22Rv1 (cell line): ENCODE measurements at regions not wholly inside any gene's neighbourhood (a gene's known extent, or its start where the extent isn't known, plus 50 kb on each side); places are given as distances from the start of the nearest gene placed in this dataset.
A peak's percentile ranks its signal among the peaks of the same experiment; 100 is the strongest.
"Not testable (repeated sequence)": the region's sequence is repeated elsewhere in the genome, so short reads cannot be mapped to it uniquely, and the experiment has no call there.

ENCODE experiments used
- H3K27ac ChIP-seq: fragments of 450-650 bp; 2 replicates; pipeline ENCODE4 v1.5.1; 2017
- ZFX ChIP-seq: fragments of 450-650 bp; IDR thresholded peaks from 2 replicates; pipeline ENCODE4 v1.6.1; 2017; ENCODE audit warnings: antibody characterized with exemption, borderline replicate concordance
- TF ChIP-seq, protein P1 (sequence below): fragments of 450-650 bp; IDR thresholded peaks from 2 replicates; pipeline ENCODE4 v1.5.1; 2017; ENCODE audit warnings: mild to moderate bottlenecking

DNA sequence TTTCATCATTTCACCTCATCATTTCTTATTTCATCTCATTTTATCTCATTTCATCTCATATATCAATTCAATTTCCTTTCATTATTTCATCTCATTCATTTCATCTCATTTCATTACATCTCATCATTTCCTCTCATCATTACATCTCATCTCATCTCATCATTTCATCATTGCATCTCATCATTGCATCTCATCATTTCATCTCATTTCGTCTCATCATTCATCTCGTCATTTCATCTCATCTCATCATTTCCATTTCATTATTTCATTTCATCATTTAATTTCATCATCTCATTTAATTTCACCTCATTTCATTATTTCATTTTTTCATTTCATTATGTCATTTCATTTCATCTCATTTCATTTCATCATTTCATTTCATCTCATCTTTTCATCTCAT lies 168.5 kb upstream of the FAM72C start:
- not testable (repeated sequence) for H3K27ac ChIP-seq

DNA sequence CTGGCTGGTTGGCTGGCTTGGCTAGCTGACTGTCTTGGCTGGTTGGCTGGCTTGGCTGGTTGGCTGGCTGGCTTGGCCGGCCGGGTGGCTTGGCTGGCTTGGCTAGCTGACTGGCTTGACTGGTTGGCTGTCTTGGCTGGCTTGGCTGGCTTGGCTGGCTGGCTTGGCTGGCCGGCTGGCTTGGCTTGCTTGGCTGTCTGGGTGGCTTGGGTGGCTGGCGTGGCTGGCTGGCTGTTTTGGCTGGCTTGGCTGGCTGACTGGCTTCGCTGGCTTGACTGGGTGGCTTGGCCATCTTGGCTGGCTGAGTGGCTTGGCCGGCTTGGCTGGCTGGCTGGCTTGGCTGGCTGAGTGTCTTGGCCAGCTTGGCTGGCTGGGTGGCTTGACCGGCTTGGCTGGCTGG lies 133.2 kb upstream of the FAM72C start:
- H3K27ac ChIP-seq: not testable (repeated sequence)

DNA sequence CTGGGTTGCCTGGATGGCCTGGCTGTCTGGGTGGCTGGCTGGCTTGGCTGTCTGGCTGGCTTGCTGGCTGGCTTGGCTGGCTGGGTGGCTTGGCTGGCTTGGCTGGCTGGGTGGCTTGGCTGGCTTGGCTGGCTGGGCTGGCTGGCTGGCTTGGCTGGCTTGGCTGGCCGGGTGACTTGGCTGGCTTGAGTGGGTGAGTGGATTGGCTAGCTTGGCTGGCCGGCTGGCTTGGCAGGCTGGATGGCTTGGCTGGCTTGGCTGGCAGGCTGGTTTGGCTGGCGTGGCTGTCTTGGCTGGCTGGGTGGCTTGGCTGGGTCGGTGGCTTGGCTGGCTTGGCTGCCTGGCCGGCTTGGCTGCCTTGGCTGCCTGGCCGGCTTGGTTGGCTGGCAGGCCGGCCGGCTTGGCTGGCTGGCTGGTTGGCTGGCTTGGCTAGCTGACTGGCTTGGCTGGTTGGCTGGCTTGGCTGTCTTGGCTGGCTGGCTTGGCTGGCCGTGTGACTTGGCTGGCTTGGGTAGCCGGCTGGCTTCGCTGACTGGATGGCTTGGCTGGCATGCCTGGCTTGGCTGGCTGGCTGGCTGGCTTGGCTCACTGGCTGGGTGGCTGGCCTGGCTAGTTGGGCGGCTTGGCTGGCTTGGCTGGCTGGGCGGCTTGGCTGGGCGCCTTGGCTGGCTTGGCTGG lies 132.4 kb upstream of the FAM72C start:
- not testable (repeated sequence) for H3K27ac ChIP-seq

DNA sequence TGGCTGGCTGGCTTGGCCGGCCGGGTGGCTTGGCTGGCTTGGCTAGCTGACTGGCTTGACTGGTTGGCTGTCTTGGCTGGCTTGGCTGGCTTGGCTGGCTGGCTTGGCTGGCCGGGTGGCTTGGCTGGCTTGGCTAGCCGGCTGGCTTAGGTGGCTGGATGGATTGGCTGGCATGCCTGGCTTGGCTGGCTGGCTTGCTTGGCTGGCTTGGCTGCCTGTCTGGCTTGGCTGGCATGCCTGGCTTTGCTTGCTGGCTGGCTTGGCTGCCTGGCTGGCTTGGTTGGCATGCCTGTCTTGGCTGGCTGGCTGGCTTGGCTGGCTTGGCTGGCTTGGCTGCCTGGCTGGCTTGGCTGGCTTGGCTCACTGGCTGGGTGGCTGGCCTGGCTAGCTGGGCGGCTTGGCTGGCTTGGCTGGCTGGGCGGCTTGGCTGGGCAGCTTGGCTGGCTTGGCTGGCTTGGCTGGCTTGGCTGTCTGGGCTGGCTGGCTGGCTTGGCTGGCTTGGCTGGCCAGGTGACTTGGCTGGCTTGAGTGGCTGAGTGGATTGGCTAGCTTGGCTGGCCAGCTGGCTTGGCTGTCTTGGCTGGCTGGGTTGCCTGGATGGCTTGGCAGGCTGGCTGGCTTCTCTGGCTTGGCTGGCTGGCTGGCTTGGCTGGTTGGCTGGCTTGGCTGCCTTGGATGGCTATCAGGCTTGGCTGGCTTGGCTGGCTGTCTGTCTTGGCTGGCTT lies 131.5 kb upstream of the FAM72C start:
- not testable (repeated sequence) for H3K27ac ChIP-seq

DNA sequence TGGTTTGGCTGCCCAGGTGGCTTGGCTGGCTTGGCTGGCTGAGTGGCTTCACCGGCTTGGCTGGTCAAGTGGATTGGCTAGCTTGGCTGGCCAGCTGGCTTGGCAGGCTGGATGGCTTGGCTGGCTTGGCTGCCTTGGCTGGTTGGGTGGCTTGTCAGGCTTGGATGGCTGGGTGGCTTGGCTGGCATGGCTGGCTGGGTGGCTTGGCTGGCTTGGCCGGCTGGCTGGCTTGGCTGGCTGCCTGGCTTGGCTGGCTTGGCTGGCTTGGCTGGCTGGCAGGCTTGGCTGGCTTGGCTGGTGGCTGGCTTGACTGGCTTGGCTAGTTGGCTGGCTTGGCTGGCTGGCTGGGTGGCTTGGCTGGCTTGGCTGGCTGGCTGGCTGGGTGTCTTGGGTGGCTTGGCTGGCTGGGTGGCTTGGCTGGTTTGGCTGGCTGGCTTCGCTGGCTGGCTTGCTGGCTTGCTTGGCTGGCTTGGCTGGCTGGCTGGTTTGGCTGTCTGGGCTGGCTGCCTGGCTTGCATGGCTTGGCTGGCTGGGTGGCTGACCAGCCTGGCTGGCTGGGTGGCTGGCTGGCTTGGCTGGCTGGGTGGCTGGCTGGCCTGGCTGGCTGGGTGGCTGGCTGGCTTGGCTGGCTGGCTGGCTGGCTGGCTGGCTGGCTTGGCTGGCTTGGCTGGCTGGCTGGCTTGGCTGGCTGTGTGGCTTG lies 130.4 kb upstream of the FAM72C start:
- not testable (repeated sequence) for H3K27ac ChIP-seq

DNA sequence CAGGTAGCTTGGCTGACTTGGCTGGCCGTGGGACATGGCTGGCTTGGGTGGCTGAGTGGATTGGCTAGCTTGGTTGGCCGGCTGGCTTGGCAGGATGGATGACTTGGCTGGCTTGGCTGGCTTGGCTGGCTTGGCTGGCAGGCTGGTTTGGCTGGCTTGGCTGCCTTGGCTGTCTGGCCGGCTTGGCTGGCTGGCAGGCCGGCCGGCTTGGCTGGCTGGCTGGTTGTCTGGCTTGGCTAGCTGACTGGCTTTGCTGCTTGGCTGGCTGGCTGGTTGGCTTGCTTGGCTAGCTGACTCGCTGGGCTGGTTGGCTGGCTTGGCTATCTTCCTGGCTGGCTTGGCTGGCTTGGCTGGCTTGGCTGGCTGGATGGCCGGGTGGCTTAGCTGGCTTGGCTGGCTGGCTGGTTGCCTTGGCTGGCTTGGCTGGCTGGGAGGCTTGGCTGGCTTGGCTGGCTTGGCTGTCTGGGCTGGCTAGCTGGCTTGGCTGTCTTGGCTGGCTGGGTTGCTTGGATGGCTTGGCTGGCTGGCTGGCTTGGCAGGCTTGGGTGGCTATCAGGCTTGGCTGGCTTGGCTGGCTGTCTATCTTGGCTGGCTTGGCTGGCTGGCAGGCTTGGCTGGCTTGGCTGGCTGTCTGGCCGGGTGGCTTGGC lies 129.7 kb upstream of the FAM72C start:
- TF ChIP-seq ZFX: no peak
- TF ChIP-seq, protein P1, sequence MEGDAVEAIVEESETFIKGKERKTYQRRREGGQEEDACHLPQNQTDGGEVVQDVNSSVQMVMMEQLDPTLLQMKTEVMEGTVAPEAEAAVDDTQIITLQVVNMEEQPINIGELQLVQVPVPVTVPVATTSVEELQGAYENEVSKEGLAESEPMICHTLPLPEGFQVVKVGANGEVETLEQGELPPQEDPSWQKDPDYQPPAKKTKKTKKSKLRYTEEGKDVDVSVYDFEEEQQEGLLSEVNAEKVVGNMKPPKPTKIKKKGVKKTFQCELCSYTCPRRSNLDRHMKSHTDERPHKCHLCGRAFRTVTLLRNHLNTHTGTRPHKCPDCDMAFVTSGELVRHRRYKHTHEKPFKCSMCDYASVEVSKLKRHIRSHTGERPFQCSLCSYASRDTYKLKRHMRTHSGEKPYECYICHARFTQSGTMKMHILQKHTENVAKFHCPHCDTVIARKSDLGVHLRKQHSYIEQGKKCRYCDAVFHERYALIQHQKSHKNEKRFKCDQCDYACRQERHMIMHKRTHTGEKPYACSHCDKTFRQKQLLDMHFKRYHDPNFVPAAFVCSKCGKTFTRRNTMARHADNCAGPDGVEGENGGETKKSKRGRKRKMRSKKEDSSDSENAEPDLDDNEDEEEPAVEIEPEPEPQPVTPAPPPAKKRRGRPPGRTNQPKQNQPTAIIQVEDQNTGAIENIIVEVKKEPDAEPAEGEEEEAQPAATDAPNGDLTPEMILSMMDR: no peak
- no peak overlapping the region for H3K27ac ChIP-seq

DNA sequence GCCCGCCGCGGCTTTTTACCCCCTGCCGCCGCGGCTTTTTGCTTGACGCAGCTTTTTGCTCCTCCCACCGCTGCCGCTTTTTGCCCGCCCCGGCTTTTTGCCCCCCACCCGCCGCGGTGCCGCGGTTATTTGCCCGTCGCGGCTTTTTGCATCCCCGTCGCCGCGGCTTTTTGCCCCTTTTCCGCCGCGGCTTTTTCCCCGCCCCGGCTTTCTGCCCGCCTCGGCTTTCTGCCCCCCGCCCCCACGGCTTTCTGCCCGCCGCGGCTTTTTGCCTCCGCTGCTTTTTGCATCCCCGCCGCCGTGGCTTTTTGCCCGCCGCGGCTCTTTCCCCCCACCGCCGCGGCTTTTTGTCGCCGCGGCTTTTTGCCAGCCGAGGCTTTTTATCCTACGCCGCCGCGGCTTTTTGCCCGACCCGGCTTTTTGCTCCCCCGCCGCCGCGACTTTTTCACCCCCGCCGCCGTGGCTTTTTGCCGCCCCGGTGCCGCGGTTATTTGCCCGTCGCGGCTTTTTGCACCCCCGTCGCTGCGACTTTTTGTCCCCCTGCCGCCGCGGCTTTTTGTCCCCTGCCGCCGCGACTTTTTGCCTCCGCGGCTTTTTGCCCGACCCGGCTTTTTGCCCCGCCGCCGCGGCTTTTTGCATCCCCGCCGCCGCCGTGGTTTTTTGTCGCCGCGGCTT lies 105.5 kb upstream of the FAM72C start:
- H3K27ac ChIP-seq: peak overlapping the region; percentile 35; the same call in 1 of the 2 replicates

DNA sequence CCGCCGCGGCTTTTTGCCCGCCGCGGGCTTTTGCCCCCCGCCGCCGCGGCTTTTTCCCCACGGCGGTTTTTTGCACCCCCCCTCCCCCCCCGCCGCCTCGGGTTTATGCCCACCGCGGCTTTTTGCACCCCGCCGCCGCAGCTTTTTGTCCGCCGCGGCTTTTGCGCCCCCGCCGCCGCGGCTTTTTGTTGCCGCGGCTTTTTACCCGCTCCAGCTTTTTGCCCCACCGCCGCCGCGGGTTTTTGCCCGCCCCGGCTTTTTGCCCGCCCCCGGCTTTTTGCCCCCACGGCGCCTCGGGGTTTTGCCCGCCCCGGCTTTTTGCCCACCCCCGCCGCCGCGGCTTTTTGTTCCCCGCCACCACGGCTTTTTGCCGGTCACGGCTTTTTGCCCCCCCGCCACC lies 104.9 kb upstream of the FAM72C start:
- H3K27ac ChIP-seq: not testable (repeated sequence)

DNA sequence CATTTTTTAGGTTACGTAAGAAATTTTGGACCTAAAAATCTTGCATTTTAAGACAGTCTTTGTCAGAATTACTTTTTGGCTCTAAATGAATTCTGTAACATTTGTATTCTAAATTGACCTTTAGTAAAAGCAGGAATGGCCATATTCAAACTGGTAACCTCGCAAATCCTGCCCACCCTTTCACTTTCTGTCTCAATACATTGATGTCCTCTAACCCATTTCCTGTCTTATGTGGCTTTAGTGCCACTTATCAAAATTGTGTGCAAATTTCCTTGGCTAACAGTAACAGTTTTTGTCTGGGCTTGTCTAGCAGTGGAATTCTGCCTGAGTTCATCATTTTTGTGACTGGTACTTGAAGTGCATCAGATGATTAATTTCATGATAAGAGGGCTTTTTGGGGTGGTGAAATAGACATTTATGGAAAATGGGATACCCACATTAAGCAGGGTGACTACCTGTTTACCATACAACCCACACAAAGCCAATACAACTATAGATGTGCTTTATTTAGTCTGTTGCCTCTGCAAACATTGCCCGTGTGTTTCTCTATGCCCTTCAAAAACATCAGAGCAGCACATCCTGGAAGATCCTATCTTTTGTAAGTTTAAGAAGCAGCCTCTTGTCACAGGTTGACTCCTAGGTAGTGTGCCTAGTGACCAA lies 98.7 kb upstream of the FAM72C start:
- H3K27ac ChIP-seq: not testable (repeated sequence)

DNA sequence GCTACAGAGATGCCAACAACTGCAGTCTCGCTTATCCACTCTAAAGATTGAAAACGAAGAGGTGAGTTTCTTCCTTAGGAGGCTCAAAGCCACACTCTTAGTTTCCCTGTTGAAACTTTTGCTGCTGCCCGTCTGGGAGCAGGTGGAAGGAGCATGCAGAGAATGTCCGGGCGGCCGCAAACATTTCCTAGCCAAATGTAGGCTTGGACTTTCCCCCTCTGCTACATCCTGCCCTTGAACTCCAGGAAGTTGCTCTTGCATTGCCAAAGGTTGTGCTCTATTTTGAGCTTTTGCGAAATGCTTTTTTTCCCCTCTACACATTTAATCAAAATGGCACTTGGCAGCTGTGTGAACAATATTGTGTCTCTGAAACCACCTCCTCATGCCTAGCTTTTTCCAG lies 95.3 kb upstream of the FAM72C start:
- H3K27ac ChIP-seq: not testable (repeated sequence)

DNA sequence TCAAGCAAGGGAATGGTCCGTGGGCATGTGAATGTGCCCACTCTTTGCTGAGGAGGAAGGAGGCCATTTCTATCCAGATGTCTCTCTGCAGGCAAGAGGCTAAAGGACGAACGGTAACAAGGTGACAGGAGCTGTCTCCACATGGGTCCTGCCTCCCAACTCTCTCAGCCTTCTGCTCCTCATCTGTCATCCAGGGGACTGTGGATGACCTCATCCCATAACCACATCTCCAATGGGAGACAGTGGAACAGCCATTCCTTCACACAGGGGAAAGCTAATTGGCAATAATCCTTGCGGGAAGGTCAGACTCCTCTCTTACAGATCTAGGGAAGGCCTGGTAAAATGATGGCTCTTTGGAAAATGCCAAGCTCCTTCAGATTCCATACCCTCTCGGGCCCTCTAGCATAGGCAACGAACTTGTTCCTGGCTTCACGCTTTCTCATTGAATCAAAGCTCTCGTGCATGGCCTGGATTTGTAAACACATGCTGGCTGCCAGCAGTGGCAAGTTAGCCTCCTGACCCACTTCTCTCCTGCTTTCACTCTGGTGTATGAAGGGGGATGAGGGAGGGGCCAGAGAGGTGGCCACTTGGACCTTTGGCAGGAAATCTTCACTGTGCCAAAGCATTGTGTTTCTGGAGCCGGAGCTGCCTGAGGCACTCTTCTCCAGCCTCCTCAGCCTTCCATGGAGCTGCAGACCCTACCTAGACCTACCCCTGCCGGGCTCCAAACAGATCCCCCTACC lies 94.5 kb upstream of the FAM72C start:
- not testable (repeated sequence) for H3K27ac ChIP-seq

DNA sequence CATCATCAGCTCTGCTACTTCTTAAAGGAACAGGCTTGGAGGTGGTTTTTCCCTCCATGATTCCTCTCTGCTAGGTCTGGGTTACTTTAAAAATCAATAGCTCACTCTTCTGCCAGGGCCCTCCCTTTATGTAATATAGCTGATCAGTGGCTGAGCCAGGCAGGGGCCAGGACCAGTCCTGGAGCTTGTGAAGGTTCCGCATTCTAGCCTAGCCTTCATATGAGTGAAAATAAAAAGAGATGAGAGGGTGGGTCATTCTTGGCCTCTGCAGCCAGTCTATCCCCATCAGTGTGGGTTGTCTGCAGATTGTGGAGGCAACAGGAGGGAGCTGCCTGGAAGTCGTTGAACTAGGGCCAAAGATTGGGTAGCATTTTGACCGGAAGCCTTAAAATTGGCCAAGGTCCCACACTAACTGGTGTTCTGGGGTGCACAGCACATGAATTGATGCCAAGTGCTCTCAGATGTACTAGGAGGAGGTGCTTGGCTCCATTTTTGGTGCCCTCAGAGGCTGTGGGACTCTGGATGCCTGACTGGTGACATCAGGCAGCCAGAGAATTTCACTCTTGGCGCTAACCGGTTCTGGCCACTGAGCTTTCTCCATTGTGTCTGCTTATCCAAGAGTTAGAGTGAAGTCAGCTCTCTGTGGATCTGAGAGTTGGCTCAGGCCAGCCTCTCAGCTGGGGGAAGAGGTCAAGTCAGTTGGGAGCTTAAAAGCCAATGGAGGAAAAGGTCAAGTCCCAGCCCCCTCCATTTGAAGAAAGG lies 93.7 kb upstream of the FAM72C start:
- H3K27ac ChIP-seq: not testable (repeated sequence)

DNA sequence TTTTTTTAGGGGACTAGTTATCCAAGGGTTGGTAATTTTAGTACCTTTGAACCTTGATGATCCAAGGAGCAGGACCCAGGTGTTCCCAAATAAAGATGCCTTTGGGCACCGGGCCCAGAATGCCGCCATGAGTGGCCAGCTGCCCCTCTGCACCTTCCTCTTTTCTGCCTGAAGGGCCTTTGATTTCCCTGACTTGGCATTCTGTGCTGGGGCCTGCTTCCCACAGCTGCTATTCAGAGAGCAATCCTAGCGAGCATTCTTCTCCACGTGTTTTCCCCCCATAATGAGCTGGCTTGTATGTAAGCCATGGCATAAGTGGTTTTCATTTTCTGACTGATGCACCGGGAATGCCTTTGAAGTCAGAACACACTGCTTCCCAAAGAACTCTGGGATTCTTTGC lies 77.6 kb upstream of the FAM72C start:
- not testable (repeated sequence) for H3K27ac ChIP-seq

DNA sequence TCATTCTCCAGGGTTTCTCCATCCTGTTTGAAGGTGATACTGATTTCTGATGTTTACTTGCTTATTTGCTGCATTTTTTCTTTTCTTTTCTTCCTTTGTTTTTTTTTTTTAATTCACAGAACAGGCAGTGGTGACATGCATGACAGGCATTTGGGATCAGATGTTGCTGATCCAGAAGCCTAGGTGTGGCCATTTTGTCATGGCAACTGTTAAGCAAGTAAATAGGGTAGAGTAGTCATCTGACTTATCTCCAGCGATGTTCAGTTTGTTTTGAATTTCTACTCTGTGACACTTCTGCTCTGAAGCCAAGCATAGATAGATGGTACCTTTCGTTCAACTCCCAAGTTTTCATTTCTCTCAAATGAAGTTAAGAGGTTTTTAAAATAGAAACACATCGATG lies 74.9 kb upstream of the FAM72C start:
- H3K27ac ChIP-seq: not testable (repeated sequence)

DNA sequence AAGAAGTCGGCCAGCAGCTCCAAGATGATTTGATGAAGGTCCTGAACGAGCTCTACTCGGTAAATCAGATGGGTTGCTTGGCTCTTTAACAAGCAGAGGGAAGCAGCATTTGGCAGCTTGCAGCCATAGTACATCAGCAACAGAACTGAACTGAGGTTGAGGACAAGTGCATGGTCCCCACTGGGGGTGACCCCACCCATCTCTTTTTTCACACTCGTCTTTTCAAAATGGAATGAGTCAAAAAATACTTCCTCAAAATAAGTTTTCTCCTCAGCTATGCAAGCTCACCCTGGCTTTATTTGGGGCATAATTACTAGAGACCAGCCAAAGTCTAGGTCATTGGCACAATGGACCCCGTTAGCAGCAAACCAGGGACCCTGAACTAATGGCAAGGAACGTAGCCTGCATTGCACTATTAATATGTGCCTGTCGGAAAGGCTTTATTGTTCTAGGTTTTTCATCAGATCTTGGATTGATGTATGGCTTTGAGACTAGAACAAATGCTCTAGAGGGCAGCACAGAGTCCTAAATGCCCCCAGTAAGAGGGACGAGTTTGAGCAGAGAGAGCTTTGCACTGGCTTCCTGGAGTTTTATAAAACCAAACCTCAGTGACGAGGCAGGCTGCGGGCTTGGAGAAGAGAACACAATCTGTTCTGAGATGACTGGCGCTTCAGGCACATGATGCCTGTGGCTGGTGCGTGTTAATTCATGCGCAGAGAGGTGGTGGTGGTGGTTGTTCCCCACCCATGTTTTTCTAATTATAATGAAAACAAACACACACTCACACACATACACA lies 74.2 kb upstream of the FAM72C start:
- H3K27ac ChIP-seq: not testable (repeated sequence)

DNA sequence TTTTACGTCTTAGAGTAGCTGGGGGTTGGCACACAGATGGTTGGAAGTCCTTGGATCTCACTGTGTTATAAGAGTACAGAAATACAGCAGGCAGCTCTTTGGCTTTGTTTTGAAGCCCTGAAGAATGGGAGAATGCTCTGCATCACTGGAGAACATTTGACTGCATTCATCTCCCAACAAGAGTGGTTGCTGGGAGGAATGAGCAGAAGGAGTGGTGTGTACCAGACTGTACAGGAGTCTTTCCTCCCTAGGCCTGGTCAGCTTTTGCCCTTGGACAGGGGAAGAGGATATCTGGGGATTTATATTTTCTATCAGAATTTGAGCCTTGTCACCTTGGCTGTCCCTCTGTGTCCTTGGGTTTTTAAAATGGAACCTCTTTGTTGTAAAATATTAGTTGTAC lies 70.5 kb upstream of the FAM72C start:
- H3K27ac ChIP-seq: not testable (repeated sequence)

DNA sequence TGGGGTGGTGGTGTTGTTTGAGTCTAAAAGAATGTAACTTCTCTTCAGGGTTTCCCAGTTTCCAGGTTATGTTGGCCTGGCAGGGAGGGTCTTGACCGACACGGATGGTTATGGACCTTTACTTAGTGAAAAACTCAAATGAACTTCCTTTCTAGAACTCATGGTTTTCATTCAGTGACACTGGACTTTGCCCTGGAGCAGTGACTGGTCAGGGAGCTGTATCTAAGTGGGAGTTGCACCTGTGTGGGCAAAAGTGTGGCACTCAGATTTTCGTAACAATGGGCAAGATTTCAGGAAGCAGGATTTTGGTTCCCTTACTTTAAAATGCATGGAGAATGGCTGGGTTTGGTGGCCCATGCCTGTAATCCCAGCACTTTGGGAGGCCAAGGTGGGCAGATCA lies 68.5 kb upstream of the FAM72C start:
- not testable (repeated sequence) for H3K27ac ChIP-seq
